ENCODE measurements at regions not wholly inside any gene's neighbourhood (a gene's known extent, or its start where the extent isn't known, plus 50 kb on each side); places are given as distances from the start of the nearest gene placed in this dataset.

DNA sequence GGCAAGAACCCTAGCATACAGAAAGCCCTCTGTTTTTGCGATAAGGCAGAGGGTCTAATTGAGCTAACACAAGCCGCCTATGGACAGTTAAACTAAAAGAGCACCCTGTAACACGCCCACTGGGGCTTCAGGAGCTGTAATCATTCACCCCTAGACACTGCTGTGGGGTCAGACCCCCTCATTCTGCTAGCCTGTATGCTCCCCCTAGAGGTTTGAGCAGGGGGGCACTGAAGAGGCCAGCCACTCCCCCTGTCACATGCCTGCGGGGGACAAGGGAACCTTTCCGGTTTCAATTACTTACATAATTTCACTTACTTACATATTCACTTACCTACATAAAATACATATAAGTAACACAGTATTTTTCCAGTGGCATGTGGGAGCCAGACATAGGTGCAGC lies 469.5 kb upstream of the FAM241A start:
- H3K9me3 ChIP-seq (ENCODE audit: control insufficient read depth, insufficient read depth, low read depth, low read length), result no peaks in the 10 kb centered on the region
- ChIA-PET CTCF (no interaction called here), POLR2A (no interaction called here)
- no peak overlapping the region for H3K27ac ChIP-seq (ENCODE audit: low read length)
- H3K36me3 ChIP-seq (ENCODE audit: control insufficient read depth, insufficient read depth, low read length), result no peaks in the 10 kb centered on the region
- no peak overlapping the region for H3K4me3 ChIP-seq (ENCODE audit: low read depth in 2 of 2, low read length in 2 of 2)
- intact Hi-C loops (cut with micrococcal nuclease; ENCODE audit: unreplicated experiment), result no loop called here
- DNase-seq (ENCODE audit: low read depth, low spot score) (no peak), ATAC-seq (no peak)
- BruUV-seq (replicated peaks), result no TSS peak
- in situ Hi-C loops (cut with HindIII; ENCODE audit: low pct_unique_long_range_greater_than_20kb, low sequenced_read_pairs), result no loop called here
- no peaks in the 10 kb centered on the region for H3K4me1 ChIP-seq (ENCODE audit: control insufficient read depth, insufficient read depth, low read length)
- TF ChIP-seq, protein P1, sequence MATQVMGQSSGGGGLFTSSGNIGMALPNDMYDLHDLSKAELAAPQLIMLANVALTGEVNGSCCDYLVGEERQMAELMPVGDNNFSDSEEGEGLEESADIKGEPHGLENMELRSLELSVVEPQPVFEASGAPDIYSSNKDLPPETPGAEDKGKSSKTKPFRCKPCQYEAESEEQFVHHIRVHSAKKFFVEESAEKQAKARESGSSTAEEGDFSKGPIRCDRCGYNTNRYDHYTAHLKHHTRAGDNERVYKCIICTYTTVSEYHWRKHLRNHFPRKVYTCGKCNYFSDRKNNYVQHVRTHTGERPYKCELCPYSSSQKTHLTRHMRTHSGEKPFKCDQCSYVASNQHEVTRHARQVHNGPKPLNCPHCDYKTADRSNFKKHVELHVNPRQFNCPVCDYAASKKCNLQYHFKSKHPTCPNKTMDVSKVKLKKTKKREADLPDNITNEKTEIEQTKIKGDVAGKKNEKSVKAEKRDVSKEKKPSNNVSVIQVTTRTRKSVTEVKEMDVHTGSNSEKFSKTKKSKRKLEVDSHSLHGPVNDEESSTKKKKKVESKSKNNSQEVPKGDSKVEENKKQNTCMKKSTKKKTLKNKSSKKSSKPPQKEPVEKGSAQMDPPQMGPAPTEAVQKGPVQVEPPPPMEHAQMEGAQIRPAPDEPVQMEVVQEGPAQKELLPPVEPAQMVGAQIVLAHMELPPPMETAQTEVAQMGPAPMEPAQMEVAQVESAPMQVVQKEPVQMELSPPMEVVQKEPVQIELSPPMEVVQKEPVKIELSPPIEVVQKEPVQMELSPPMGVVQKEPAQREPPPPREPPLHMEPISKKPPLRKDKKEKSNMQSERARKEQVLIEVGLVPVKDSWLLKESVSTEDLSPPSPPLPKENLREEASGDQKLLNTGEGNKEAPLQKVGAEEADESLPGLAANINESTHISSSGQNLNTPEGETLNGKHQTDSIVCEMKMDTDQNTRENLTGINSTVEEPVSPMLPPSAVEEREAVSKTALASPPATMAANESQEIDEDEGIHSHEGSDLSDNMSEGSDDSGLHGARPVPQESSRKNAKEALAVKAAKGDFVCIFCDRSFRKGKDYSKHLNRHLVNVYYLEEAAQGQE (IDR thresholded peaks at IDR 0.05; ENCODE audit: insufficient read depth in 1 of 2, low read depth in 2 of 2, low read length in 1 of 2), result no peak
- TF ChIP-seq, protein P2, sequence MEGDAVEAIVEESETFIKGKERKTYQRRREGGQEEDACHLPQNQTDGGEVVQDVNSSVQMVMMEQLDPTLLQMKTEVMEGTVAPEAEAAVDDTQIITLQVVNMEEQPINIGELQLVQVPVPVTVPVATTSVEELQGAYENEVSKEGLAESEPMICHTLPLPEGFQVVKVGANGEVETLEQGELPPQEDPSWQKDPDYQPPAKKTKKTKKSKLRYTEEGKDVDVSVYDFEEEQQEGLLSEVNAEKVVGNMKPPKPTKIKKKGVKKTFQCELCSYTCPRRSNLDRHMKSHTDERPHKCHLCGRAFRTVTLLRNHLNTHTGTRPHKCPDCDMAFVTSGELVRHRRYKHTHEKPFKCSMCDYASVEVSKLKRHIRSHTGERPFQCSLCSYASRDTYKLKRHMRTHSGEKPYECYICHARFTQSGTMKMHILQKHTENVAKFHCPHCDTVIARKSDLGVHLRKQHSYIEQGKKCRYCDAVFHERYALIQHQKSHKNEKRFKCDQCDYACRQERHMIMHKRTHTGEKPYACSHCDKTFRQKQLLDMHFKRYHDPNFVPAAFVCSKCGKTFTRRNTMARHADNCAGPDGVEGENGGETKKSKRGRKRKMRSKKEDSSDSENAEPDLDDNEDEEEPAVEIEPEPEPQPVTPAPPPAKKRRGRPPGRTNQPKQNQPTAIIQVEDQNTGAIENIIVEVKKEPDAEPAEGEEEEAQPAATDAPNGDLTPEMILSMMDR (IDR thresholded peaks at IDR 0.05), result no peak
- TF ChIP-seq POLR2AphosphoS5 (IDR thresholded peaks at IDR 0.05; ENCODE audit: low read depth, low read length), result no peak
- TF ChIP-seq TCF7L2 (IDR thresholded peaks at IDR 0.05; ENCODE audit: low read depth, low read length), result no peak
- TF ChIP-seq SIN3A (IDR thresholded peaks at IDR 0.05; ENCODE audit: borderline replicate concordance, insufficient read depth, low read depth, low read length), result no peak
- no peaks in the 10 kb centered on the region for H3K27me3 ChIP-seq (ENCODE audit: control insufficient read depth, insufficient read depth, low read length)

- ATAC-seq (no peak), DNase-seq (ENCODE audit: low read depth, low spot score) (no peak)
- Histone ChIP-seq H3K27ac (ENCODE audit: low read length) (no peak overlapping the region), H3K36me3 (ENCODE audit: control insufficient read depth, insufficient read depth, low read length) (no peaks in the 10 kb centered on the region), H3K9me3 (ENCODE audit: control insufficient read depth, insufficient read depth, low read depth, low read length) (no peaks in the 10 kb centered on the region), H3K4me1 (ENCODE audit: control insufficient read depth, insufficient read depth, low read length) (no peaks in the 10 kb centered on the region), H3K4me3 (ENCODE audit: low read depth in 2 of 2, low read length in 2 of 2) (no peak overlapping the region), H3K27me3 (ENCODE audit: control insufficient read depth, insufficient read depth, low read length) (no peaks in the 10 kb centered on the region)
- no TSS peak for BruUV-seq (replicated peaks)
- no peak for TF ChIP-seq TCF7L2 (IDR thresholded peaks at IDR 0.05; ENCODE audit: low read depth, low read length)
- intact Hi-C loops (cut with micrococcal nuclease; ENCODE audit: unreplicated experiment), result no loop called here
- in situ Hi-C loops (cut with HindIII; ENCODE audit: low pct_unique_long_range_greater_than_20kb, low sequenced_read_pairs), result no loop called here
- CTCF ChIA-PET, result interaction anchor here (1.2 kb wide), 1 partner anchor 9 kb away, joined by 3 read pairs; no protein-coding TSS in a partner anchor
- POLR2A ChIA-PET, result no interaction called here
Measured at GRCh38 chr4:111676533-111676932, 468.7 kb upstream of the FAM241A start.

DNA sequence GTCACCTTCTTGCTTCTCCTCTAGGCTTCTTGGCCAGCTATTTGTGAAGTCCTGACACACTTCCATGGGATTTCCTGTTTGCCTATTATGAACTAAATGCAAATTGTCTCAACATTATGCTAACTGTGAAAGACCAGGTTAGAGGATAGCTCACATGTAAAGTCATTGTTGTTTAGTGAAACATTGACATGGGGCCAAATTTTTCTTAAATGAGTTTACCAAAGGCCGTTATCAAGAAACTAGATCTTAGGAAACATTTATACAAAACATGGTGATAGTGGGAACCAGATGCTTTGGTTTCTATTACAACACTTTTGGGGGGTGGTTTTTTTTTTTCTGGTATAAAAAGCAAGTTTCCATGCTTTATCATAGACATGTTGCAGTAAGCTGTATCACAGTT lies 466.8 kb upstream of the FAM241A start:
- Histone ChIP-seq H3K9me3 (ENCODE audit: control insufficient read depth, insufficient read depth, low read depth, low read length) (no peaks in the 10 kb centered on the region), H3K27ac (ENCODE audit: low read length) (no peak overlapping the region), H3K4me1 (ENCODE audit: control insufficient read depth, insufficient read depth, low read length) (no peaks in the 10 kb centered on the region), H3K4me3 (ENCODE audit: low read depth in 2 of 2, low read length in 2 of 2) (no peak overlapping the region), H3K36me3 (ENCODE audit: control insufficient read depth, insufficient read depth, low read length) (no peaks in the 10 kb centered on the region), H3K27me3 (ENCODE audit: control insufficient read depth, insufficient read depth, low read length) (no peaks in the 10 kb centered on the region)
- ATAC-seq (no peak), DNase-seq (ENCODE audit: low read depth, low spot score) (no peak)
- POLR2A ChIA-PET, result no interaction called here
- BruUV-seq (replicated peaks), result no TSS peak
- CTCF ChIA-PET, result interaction anchor here (0.6 to 0.7 kb wide), 2 partner anchors 165 to 1093 kb away, joined by 3 to 6 read pairs; no protein-coding TSS in a partner anchor
- intact Hi-C loops (cut with micrococcal nuclease; ENCODE audit: unreplicated experiment) (no loop called here), in situ Hi-C loops (cut with HindIII; ENCODE audit: low pct_unique_long_range_greater_than_20kb, low sequenced_read_pairs) (no loop called here)
- no peak for TF ChIP-seq SIN3A (IDR thresholded peaks at IDR 0.05; ENCODE audit: borderline replicate concordance, insufficient read depth, low read depth, low read length)
- TF ChIP-seq POLR2AphosphoS5 (IDR thresholded peaks at IDR 0.05; ENCODE audit: low read depth, low read length), result no peak
- TF ChIP-seq TCF7L2 (IDR thresholded peaks at IDR 0.05; ENCODE audit: low read depth, low read length), result no peak
- TF ChIP-seq, protein P1 (IDR thresholded peaks at IDR 0.05; ENCODE audit: insufficient read depth in 1 of 2, low read depth in 2 of 2, low read length in 1 of 2), result no peak
- TF ChIP-seq, protein P2 (IDR thresholded peaks at IDR 0.05), result no peak
